Thyroid gland (tissue), 4 donors: ENCODE measurements at regions not wholly inside any gene's neighbourhood (a gene's known extent, or its start where the extent isn't known, plus 50 kb on each side); places are given as distances from the start of the nearest gene placed in this dataset.

Experiments
- CTCF ChIP-seq, 6 experiments: fragments of 200-600 bp in 3 of 6; fragments of 450-650 bp in 3 of 6; sonication (generic) in 3 of 6; IDR thresholded peaks; one replicate each; pipeline ENCODE4 v1.5.1; 2016 to 2019; ENCODE audit warnings: antibody characterized with exemption in 6 of 6, mild to moderate bottlenecking in 2 of 6, inconsistent platforms in 1 of 6, moderate library complexity in 1 of 6
- POLR2A ChIP-seq, 2 donors: fragments of 450-650 bp; IDR thresholded peaks; one replicate each; pipeline ENCODE4 v1.6.1; 2017; ENCODE audit warnings: antibody characterized with exemption in 2 of 2, mild to moderate bottlenecking in 2 of 2, moderate library complexity in 1 of 2

GRCh38 chr3:81022339-81022738 is 739.1 kb downstream of the GBE1 start:
- TF ChIP-seq CTCF (IDR thresholded peaks at IDR 0.05): no peak
- no peak for TF ChIP-seq POLR2A (IDR thresholded peaks at IDR 0.05)
